CD4-positive, alpha-beta T cell treated with Interleukin-15 for 4 hours (primary cell): ENCODE measurements at regions not wholly inside any gene's neighbourhood (a gene's known extent, or its start where the extent isn't known, plus 50 kb on each side); places are given as distances from the start of the nearest gene placed in this dataset.
"Not testable (repeated sequence)": the region's sequence is repeated elsewhere in the genome, so short reads cannot be mapped to it uniquely, and the experiment has no call there.

Experiments
- DNase-seq: peaks from one replicate; pipeline ENCODE4 v3.0.0-alpha.2; 2020; ENCODE audit warnings: low spot score

DNA sequence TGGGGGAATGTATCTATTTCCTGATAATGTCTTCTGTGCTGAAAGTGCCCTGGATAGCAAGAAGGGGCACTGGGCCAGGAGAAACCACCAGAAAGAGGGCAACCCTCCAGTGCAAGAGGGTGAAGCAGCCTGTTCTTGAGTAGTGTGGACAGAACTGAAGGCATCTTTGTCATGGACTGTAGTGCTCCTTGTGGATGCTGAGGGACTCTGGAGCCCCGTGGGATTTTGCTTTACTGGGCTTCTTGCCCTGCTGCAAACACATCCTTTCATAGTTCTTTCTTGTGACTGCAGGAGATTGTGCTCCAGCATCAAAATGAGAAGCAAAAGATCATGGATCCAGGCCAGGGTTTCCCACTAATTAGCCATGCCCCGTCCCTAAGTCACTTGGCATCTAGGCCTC, 300.6 kb downstream of the ZNF326 start:
- DNase-seq: no peak

DNA sequence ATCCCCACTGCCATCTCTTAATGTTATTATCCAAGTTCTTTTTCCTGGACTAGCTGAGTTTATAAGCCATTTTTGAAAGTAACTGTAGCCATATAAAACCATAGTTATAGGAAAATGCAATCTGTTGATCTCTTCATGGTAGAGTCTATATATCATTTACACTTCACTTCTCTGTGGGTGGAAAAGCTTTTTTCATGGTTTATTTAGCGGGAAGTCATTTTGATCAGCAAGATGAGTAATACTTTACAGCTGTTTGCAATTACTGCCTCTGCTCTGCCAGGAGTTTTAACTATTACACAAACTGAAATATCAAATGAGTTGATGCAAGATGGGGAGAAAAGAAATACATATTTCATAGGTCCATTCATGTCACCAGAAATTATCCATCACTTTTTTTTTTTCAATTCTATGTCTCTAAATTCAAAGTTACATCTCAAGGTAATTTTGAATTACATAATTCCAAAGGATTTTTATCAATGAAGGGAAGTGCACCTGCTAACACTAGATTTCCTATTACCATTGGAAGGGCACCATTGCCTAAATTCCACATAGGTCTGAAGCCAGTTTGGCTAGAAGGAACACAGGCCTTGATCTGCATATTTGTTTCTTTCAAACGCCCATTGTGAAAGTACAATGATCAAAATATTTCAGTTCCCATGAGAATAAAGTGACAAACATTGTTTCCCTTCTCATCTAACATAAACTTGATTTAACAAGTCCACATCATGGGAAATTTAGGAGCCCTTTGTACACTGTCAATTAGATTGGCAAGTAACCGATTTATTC, 296.7 kb downstream of the ZNF326 start:
- DNase-seq: no peak

GRCh38 chr1:90282811-90283210, 287.9 kb downstream of the ZNF326 start:
- DNase-seq: no peak

GRCh38 chr1:90281886-90282285, 287.0 kb downstream of the ZNF326 start:
- DNase-seq: not testable (repeated sequence)

DNA sequence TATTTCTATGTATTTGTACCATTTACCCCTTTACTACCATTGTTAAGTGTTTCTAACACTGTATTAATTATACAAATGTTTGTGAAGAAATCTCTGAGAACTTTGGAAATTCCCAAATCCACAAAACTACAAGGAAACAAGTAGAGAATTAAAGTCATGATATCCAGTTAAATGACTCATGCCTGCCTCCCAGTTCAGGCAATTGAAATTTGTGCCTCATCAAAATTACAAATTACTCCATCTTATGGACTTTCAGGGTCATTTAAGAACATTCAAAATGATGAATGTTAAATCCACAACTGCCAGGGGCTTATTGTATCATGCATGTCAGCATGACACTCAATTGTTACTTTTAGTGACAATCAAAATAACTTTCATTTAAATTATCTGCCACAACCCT, 282.4 kb downstream of the ZNF326 start:
- DNase-seq: no peak

GRCh38 chr1:90274376-90274775, 279.5 kb downstream of the ZNF326 start:
- DNase-seq: no peak

- no peak for DNase-seq
These were observed 278.4 kb downstream of the ZNF326 start for GRCh38 chr1:90273241-90273774.

DNA sequence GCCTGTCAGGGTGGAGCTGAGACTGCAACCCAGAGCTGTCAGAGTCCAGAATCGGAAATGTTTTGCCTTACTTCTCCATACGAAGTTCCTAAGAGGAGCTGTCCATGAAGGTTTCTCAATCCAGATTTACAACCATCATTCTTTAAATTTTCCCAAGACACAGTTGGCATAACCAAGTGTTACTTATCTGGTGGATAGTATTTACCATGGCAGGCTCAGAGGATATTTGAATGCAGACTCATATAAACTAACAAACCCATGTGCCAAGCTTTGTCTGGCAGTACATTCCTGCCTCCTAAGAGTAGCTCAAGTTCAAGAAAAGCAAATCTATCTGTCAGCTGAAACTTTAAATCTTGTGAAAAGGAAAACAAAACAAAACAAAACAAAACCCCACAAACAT, 267.9 kb downstream of the ZNF326 start:
- no peak for DNase-seq

DNA sequence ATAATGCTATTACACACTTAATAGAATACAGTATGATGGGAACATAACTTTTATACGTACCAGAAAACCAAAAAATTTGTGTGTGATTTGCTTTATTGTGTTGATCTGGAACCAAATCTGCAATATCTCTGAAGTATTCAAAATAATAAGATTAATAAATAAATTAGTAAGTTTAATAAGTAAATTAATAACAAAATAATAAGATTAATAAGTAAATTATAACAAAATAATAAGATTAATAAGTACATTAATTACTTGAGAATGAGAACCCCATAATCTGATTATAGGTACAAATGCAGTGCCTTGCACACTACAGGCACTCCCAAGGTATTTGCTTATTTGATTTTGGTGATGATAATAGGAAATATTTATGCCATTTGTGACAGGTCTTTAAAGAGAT, 267.4 kb downstream of the ZNF326 start:
- DNase-seq: no peak

DNA sequence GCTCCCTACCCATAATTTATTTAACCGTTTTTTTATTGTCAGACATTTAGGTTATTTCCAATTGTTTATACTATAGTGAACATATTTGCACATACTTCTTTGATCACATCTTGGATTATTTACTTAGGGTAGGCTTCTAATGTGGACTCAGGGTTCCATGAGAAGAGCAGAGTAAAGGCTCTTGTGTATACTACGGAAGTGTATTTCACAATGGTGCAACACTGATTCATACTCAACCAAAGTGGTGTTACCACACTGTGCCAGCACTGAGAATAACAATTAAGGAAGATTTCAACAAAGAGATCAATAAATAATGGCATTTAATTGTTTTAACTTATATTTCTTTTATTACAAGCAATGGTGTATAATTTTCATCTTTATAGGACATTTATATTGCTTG, 251.2 kb downstream of the ZNF326 start:
- DNase-seq: no peak

DNA sequence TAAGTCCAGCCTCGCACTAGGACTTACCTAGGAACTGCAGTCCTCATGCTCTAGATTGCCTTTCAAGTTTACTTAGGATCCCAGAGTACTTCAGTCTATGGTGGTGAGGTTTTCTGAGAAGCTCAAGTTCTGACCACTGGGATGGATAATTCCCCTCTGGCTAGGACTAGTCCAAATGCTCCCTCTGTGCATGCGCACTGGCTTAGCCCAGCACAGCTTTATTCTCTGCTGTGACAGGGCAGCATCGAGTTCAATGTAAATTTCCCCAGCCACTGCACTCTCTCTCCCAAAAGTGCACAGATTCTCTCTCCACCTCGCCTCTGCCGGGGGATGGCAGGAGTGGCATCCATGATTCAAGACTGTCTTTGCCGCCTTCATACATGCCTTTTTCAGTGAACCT, 241.6 kb downstream of the ZNF326 start:
- no peak for DNase-seq

DNA sequence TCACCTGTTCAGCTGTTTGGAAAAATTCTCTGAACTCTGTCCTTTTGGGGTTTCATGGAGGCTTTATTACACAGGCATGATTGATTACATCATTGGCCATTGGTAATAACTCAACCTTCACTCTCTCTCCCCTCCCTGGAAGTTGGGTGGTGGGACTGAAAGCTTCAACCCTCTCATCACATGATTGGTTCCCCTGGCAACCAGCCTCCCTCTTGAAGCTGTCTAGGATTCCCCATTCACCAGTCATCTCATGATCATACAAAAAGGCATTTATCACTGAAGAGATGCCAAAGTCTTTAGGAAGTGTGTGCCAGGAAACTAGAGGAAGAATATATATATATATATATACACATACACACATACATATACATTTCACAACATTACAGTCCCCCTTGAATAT, 228.5 kb downstream of the ZNF326 start:
- no peak for DNase-seq

GRCh38 chr1:90220941-90221693, 226.2 kb downstream of the ZNF326 start:
- no peak for DNase-seq

DNA sequence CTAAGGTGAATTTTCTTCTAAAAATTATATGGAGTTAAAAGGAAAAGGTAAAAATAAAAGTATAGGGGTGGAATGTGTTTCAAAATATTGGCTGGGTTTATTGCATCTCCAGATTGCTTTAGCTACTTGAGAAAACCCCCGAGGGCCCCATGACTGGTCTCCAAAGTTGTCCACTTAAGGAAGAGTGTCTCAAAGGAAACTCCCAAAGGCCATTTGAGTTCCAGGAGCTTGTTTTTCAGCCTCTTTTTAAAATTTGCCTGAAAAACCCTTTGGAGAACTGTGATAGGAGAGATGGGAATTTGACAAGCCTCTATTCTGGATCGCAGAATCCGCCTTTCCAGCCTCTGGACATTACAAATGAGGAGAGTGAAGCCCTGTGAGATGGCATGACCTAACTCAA, 225.6 kb downstream of the ZNF326 start:
- no peak for DNase-seq

DNA sequence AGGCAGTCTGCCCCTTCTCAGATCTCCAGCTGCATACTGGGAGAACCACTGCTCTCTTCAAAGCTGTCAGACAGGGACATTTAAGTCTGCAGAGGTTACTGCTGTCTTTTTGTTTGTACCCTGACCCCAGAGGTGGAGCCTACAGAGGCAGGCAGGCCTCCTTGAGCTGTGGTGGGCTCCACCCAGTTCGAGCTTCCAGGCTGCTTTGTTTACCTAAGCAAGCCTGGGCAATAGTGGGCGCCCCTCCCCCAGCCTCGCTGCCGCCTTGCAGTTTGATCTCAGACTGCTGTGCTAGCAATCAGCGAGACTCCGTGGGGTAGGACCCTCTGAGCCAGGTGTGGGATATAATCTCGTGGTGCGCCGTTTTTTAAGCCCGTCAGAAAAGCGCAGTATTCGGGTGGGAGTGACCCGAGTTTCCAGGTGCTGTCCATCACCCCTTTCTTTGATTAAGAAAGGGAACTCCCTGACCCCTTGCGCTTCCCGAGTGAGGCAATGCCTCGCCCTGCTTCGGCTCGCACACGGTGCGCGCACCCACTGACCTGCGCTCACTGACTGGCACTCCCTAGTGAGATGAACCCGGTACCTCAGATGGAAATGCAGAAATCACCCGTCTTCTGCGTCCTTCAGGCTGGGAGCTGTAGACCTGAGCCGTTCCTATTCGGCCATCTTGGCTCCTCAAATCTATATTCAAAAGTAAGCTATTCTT, 224.4 kb downstream of the ZNF326 start:
- DNase-seq: not testable (repeated sequence)

DNA sequence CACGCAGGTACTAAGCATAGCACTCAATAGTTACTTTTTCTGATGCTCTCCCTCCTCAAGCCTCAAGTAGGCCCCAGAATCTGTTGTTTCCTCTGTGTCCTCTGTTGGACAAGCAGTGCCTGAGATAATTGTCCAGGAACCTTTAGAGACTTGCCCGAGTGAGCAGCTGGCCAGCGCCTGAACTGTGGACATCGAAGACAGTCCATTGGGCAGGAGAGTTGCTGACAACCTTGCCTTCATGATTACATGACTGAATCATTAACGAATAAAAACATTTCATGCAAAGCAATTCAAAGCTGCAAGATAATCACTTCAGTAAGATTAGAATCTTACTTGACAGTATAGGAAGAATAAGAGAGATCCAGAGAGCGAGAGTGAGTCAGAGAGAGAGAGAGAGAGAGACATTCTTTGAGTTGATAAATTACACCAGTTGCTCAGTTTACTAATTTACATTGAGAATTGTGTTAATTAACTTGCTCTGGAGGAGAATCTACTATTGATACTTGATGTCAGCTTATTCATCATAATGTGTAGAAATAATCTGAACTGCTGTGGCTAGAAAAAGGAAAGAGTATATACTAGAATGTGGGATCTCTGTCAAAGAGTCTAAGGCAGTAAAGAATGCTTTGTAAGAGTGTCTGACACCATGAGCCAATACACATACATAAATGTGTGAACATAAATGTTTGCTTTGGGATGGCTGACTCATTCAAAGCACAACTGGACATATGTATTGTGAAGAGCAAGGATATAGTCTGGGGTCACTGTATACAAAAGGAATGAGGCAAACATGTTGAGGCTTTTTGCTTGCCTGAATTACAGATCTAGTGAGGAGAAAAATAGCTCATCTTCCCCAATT, 216.0 kb downstream of the ZNF326 start:
- DNase-seq: no peak

DNA sequence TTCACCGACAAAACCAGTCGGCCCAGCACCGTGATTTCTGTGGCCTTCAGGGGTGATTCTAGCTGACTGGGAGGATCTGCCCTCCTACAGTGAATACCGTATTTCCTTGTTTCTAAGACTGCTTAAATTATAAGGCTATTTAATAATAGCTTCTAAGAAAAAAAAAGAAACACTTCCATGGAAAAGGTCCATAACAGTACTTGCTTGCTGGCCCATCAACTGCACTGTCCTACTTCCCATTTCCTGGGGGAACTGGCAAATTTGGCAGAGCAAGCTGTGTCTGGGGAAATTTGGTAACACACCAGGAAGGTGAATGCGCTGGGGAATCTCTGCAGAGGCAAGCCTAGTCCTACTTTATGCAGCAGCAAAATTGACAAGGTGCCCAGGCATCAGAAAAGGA, 214.0 kb downstream of the ZNF326 start:
- DNase-seq: no peak

- no peak for DNase-seq
These were observed 211.3 kb downstream of the ZNF326 start for GRCh38 chr1:90206260-90206659.

- no peak for DNase-seq
These were observed 209.9 kb downstream of the ZNF326 start for GRCh38 chr1:90204780-90205179.

GRCh38 chr1:90204023-90204590, 209.2 kb downstream of the ZNF326 start:
- DNase-seq: no peak
